BE2C (cell line): ENCODE measurements at regions not wholly inside any gene's neighbourhood (a gene's known extent, or its start where the extent isn't known, plus 50 kb on each side); places are given as distances from the start of the nearest gene placed in this dataset.

Experiments used
- DNase-seq: peaks from one replicate; pipeline ENCODE4 v3.0.0-alpha.2; 2020
- H3K27me3 ChIP-seq: fragments of 250-450 bp; sonication (Bioruptor Pico); 2 replicates; pipeline ENCODE4 v1.5.1; 2020; ENCODE audit warnings: mild to moderate bottlenecking
- H3K36me3 ChIP-seq: fragments of 250-450 bp; sonication (Bioruptor Pico); 2 replicates; pipeline ENCODE4 v1.5.1; 2020; ENCODE audit warnings: mild to moderate bottlenecking
- H3K4me1 ChIP-seq: fragments of 250-450 bp; sonication (Bioruptor Pico); 2 replicates; pipeline ENCODE4 v1.5.1; 2020
- H3K4me3 ChIP-seq: 2 replicates; pipeline ENCODE4 v1.5.1; 2011; ENCODE audit warnings: low read depth, low read length
- H3K9me3 ChIP-seq: fragments of 250-450 bp; sonication (Bioruptor Pico); 2 replicates; pipeline ENCODE4 v1.5.1; 2020
- TF ChIP-seq, protein P1 (sequence below): IDR thresholded peaks from 2 replicates; pipeline ENCODE4 v1.5.1; 2012; ENCODE audit warnings: mild to moderate bottlenecking, low read depth, low read length

DNA sequence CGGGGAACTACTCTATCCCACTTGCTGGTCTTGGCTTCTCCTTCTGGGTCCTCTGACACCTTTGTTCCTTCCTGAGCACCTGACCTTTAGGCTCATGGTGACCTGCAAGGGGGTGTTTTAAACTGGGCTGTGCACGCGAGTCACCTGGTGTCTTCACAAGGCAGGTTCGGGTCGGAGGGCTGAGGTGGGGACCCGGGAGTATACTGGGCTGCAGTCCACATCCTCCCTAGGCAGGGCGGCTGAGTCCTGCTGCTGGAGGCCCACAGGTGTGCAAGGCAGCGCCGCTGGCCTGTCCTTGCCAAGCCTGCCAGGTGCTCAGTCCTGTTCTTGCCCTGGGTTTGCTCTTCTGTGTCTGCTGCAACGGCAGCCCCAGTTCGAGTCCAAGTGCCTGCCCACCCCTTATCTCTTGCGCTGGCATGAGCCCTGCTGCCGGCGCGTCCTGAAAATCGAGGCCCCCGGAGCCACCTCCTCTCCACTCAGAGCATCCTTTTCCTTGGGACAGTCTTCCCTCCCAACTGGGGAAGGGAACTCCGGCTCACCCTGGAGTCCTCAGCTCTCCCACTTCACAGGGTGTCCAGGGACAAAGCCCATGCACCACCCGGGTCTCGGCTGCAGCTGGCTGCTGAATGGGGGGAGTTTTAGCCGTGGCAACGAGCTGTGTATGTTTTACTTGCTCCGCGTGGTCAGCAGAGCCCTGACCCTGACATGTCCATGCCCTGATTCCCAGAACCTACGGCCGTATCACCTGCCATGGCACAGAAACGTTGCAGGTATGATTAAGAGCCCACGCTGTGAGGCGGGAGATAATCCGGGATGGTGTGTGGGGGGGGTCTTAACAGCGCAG lies 193.5 kb downstream of the TEX29 start:
- Histone ChIP-seq H3K4me3 (no peak overlapping the region), H3K4me1 (no peaks in the 10 kb centered on the region), H3K36me3 (no peaks in the 10 kb centered on the region), H3K9me3 (no peaks in the 10 kb centered on the region), H3K27me3 (peaks cover 50% of the 10 kb centered on the region)
- TF ChIP-seq, protein P1, sequence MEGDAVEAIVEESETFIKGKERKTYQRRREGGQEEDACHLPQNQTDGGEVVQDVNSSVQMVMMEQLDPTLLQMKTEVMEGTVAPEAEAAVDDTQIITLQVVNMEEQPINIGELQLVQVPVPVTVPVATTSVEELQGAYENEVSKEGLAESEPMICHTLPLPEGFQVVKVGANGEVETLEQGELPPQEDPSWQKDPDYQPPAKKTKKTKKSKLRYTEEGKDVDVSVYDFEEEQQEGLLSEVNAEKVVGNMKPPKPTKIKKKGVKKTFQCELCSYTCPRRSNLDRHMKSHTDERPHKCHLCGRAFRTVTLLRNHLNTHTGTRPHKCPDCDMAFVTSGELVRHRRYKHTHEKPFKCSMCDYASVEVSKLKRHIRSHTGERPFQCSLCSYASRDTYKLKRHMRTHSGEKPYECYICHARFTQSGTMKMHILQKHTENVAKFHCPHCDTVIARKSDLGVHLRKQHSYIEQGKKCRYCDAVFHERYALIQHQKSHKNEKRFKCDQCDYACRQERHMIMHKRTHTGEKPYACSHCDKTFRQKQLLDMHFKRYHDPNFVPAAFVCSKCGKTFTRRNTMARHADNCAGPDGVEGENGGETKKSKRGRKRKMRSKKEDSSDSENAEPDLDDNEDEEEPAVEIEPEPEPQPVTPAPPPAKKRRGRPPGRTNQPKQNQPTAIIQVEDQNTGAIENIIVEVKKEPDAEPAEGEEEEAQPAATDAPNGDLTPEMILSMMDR, result no peak
- no peak for DNase-seq

DNA sequence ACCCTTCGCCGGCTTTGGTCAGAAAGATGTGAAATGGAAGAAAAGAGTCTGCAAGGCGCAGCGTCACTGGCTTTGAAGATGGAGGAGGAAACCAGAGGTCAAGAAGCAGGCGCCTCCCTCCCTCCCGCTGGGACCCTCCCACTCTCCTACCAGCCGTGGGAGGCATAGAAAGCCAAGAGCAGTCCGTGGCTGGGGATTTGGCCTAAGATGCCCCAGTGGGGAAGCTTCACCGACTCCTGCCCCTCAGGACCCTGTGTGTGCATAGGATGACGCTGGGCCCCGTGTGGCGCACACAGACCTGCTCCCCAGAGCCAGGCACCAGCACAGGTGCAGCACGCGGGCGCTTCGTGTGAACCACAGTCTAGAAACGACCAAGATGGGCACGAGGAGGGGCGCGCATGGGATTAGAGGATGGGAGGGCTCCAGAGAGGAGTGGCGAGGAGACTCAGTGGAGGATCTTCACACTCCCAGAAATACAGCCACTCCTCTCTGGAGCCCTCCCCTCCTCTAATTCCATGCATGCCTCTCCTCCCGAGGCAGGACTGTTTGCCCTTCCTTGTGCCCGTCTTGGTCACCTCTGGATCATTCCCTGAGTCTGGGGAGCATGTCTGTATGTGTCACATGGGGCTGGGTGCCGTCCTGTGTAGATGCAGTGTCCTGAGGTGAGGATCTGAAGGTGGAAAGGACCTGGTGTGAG lies 194.3 kb downstream of the TEX29 start:
- Histone ChIP-seq H3K4me1 (no peaks in the 10 kb centered on the region), H3K27me3 (peaks cover 43% of the 10 kb centered on the region), H3K36me3 (no peaks in the 10 kb centered on the region), H3K4me3 (no peak overlapping the region), H3K9me3 (no peaks in the 10 kb centered on the region)
- TF ChIP-seq, protein P1, result no peak
- DNase-seq, result no peak

DNA sequence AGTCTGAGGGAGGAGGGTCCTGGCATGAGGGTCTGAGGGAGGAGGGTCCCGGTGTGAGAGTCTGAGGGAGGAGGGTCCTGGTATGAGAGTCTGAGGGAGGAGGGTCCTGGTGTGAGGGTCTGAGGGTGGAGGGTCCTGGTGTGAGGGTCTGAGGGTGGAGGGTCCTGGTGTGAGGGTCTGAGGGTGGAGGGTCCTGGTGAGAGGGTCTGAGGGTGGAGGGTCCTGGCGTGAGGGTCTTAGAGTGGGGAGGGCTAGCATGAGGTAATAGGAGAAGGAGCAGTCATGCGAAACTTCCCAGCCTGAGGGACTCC lies 194.8 kb downstream of the TEX29 start:
- TF ChIP-seq, protein P1, result no peak
- no peak for DNase-seq
- Histone ChIP-seq H3K4me3 (no peak overlapping the region), H3K4me1 (no peaks in the 10 kb centered on the region), H3K27me3 (peaks cover 39% of the 10 kb centered on the region), H3K9me3 (no peaks in the 10 kb centered on the region), H3K36me3 (no peaks in the 10 kb centered on the region)

DNA sequence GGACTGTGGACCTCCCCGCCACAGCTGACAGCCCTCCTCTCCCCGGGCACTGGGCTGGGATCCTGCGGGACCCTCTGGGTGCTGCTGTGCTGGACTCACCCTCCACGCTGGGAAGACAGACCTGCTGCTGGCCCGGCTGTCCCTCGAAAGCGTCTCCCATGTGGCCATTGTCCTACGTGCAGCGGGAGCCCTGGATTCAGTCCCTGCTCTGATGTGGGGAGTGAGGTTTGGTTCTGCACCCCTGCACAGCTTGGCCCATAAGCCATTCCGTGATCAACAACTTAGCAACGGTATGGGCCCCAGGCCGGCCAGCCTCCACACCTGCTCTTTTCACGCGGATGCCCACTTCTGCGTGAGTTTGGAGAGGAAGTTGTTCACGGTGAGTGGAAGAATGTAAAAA lies 195.2 kb downstream of the TEX29 start:
- no peaks in the 10 kb centered on the region for H3K4me1 ChIP-seq
- peaks cover 37% of the 10 kb centered on the region for H3K27me3 ChIP-seq
- no peaks in the 10 kb centered on the region for H3K9me3 ChIP-seq
- no peaks in the 10 kb centered on the region for H3K36me3 ChIP-seq
- DNase-seq, result no peak
- TF ChIP-seq, protein P1, result no peak
- no peak overlapping the region for H3K4me3 ChIP-seq

DNA sequence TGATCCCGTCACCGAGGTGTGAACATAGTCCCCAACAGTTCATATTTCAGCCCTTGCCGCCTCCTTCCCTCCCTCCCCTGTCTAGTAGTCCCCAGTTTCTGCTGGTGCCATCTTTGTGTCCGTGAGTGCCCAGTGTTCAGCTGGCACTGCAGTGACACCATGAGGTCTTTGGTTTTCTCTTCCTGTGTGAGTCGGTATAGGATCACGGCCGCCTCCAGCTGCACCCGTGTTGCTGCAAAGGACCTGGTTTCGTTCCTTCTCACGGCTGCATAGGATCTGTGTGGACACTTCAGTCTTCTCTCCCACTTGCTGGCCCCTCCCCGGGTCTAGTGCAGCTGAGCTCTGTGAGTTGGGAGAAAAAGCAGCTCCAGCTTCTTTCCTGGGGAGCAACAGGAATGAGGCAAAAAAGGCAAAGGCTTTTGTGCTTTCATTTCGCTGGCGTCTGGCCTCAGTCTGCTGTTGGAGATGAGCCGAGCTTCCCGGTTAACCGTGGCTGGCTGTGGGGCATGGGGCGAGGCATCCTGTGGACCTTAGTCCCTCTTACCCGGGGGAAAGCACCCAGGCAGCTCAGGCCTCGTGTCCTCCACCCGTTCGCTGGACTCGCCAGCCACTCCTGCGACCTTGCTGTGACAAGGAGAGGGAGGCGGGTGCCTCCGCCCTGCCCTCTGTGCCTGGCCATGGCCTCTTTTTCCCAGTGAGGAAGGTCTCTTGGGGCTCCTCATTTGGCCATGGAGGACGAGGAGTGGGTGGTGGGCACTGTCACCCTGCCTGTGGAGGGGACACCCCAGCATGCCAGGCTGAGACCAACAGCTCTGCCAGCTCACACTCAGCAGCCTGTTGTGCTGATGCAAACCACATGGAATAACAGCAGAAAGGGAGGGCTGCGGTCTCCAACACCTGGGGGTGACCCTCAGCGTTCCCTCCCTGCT lies 196.5 kb downstream of the TEX29 start:
- no peak for DNase-seq
- Histone ChIP-seq H3K4me1 (no peaks in the 10 kb centered on the region), H3K36me3 (no peaks in the 10 kb centered on the region), H3K9me3 (no peaks in the 10 kb centered on the region), H3K27me3 (peaks cover 25% of the 10 kb centered on the region), H3K4me3 (peak overlapping the region; percentile 20; the same call in 1 of the 2 replicates)
- TF ChIP-seq, protein P1, result no peak
